Right kidney (tissue), 1 donor: ENCODE measurements at regions not wholly inside any gene's neighbourhood (a gene's known extent, or its start where the extent isn't known, plus 50 kb on each side); places are given as distances from the start of the nearest gene placed in this dataset.

Experiments used
- DNase-seq: peaks from one replicate; pipeline ENCODE4 v3.0.0-alpha.2; 2016

DNA sequence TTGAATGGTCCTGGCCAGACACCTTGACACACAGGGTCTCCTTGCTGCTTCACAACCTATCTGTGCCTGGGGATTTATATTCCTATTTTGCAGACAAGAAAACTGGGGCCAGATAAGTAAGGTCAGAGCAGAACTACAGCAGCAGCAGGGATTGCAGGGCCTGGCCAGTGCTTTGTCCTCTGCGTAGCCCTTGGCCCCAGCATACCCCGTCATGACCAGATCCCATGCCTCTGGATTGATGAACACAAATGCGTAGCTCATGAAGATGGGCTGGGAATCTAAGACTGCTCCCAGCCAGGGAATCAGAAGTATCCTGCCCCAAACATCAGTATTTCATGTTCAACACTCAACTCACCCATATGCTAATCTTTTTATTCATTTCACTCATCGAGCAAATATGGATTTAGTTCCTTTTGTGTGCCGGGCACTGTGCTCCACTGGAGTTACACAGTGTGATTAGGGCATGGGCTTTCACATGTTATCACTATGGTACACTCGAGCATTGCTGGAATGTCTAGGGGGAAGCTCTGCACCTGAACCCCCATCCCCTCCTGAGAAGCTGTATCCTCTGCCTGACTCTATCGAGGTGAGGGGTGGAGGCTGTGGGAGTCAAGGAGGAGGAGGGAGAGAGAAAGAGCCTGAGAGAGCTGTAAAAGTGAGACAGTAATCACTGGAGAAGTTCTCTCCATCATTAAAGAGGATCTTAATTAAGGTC lies 143.3 kb downstream of the CYP26B1 start:
- DNase-seq: no peak

DNA sequence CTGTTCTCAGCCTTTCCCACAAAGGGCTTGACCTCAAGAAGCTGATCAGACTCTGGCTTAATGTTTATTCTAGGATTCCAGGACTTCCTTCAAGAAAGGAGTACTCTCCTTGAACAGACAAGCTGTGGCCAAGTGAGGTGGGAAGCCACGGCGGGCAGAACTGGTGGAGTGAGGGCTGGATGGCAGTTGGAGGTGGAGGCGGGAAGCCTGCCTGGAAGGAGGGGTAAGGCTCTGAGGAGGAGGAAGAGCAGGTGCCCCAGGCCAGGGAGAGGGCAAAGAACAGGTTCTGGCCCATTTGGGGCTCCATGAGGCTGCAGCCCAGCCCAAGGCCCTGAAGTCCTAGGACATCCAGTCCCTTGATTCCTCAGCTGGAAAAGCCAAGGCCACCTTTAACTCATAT lies 143.9 kb downstream of the CYP26B1 start:
- no peak for DNase-seq

DNA sequence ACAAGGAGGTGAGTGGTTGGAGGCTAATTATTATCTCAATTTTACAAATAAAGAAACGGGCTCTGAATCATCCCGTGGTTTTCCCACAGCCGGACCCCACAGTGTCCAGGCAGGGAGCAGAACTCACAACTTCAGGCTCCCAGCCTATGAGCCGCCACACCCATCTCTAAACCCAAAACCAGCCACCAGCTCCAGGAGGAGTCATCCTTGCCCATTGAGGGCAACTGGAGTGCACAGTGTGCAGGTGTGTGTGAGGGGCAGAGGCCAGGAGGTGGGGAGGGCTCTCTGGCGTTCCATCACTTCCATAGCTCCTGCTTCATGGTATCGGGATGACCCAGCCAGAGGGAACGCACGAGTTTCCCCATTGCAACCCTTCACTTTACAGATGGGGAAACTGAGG lies 144.5 kb downstream of the CYP26B1 start:
- DNase-seq: no peak

DNA sequence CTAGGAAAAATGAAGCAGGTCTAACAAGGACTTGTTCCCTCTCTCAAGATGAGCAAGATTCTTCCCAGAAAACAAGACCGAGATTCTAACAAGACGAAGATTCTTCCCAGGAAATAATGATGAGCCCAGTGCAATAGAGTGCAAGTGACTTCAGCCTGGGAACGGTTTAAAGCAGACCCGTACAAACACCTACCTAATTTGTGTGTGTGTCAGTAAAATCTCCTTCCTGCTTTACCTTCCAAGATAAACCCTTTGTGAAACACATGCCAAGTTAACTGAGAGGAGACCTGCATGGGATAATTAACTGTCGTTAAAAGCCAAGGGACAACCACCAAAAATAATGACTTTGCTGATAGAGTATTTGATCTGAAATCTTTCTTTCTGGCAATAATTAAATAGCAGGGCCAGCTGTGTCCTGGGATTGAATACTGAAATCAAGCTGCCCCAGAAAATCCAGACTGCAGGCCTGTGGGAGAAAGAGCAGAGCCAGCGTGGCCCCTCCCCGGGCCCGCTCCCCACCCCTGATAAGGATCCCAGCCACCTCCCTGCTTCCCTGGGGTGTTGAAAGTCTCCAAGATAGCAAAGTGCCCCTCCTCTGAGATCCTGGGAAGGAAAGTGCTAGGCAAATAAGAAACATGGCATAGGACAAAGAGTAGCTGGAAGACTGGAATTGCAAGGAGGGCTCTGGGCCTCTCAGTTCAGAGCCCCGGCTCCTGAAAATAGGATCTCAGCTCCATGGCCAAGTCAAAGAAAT lies 145.5 kb downstream of the CYP26B1 start:
- no peak for DNase-seq

DNA sequence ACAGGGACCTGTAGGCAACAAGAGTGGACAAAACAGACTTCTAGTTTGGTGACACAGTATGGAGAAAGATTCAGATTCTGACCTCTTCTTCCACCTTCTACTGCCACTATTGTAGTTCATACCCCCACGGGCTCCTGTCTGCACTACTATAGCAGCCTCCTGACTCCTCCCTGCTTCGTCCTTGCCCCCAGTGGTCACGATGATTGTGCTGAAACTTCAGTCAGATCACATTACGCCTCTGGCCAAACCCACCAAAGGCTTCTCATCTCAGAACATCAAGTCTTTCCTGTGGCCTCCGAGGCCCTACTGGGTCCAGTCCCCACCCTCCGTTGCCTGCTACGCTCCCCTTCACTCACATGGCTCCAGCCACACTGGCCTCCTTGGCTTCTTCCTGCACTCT lies 147.6 kb downstream of the CYP26B1 start:
- DNase-seq: no peak

DNA sequence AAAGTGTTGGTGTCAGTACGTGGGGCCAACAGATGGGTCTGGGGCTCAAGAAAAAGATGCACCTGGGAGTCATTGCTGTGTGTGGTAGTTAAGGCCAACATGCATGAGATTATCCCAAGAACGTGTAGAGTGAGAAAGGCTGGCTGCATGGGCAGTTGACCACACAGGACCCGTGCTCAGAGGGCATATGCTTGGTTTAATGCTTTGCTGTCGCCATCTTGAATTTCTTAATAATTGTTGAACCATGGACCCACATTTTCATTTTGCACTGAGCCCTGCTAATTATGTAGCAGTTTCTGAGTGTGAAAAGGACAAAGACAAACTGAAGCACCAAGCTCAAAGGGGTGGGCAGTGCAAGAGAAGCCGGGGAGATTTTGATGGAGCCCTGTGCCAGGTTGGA lies 148.1 kb downstream of the CYP26B1 start:
- DNase-seq: no peak

DNA sequence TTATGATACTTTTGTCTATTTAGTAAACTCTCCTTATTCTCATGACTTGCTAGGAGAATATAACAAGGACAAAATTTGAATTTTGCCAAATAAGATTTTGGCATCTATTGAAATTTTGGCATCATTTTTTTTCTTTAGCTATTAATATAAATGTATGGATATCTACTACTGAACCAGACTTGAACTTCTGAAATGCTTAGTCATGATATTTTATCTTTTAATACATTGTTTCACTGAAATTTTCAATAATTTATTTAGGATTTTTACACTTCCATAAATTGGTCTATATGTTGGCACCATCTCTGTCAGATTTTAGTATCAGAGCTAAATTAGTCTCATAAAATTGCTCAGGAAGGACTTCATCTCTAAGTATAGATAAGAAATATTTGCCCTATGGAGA lies 149.8 kb downstream of the CYP26B1 start:
- DNase-seq: no peak

DNA sequence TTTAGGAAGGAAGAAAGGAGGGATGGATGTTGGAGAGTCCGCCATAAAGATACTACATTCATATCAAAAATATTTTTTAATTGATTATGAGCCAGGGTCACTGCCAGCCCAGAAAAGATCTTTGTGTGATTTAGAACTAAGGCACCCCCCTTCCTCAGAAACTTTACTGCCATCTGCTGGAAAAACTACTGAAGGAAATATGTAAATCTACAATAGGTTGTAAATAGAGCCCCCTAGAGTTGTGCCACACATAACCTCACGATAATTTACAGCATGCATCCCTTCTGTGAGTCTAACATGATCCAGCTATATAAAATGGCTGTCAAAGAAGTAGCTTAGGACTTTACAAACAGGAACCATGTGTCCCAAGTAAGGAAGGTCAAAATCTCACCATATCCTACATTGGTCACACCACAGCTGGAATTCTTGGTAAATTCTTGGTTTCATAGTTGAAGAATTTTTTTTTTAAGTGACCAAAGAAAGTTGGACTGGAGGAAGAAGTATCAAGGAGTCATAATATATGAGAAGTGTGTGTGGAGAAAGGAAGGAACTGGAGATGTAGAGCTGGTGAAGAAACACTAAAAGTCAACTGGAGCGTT lies 152.5 kb downstream of the CYP26B1 start:
- no peak for DNase-seq

DNA sequence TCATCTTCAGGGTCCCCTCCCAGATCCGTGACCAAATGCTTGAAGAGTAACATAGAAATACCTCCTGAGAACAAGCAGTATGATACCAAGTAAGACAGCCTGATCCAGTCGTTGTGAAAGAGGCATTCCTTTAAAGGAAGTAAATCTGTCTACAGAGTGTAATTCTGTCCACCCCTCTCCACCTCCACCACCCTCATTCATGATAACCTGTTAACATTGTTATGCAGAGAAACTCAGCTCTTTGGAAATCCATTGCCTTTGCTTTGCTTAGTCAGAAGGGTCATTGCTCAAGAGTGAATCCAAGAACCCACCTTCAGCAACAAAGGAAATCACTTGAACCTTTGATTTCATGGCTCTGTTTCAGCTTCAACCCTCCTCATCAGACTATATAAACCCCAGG lies 155.6 kb downstream of the CYP26B1 start:
- DNase-seq: no peak

DNA sequence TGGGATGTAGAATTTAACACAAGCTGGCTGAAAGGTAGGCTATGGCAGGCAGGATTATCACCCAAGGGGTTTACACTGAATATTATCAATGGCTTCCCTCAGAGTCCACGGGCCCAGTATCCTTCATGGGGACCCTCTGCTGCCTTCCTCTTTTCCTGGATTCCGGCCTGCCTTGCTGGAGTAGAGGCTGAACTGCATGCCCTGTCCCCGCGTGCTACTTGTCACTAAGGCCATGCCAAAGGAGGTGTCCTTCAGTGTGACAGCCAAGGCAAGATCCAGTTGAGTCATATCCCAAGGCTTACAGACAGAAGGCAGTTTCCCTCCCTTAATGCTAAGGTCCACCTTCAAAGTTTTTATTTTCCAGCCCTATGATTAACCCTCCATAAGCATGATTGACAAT lies 156.3 kb downstream of the CYP26B1 start:
- no peak for DNase-seq

DNA sequence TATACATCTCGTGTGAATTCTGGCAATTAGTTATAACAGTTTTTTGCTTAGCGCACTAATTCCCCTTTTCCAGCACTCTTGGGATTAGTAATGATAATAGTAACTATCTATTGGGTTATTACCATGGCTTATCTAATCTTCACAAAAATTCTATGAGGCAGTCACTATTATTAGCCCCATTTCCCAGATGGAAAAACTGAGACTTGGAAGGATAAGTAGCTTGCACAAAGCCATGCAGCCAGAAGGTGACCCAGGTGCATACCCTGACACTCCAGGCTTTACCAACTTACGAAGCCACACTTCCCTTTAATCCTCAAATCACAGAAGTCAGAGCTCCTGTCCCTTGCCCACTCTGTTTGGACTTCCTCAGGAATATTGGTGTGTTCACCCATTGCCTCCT lies 156.8 kb downstream of the CYP26B1 start:
- no peak for DNase-seq

DNA sequence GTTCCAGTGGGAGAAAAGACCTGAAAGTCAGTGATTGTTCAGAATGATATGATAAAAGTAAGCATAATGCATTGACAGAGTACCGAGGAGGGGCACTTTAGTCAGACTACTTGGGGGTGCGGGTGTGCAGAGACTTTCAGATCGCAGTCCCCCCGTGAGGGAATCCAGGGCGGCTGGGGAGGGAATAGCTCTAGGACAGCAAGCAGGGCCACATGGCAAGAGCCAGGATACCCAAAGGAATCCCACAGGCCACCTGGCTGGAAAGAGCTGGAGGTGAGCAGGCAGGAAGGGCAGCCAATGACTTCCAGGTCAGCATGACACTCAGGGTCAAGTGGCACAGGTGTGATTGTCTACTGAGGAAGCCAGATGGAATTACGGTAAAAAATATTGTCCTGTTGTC lies 157.5 kb downstream of the CYP26B1 start:
- no peak for DNase-seq

DNA sequence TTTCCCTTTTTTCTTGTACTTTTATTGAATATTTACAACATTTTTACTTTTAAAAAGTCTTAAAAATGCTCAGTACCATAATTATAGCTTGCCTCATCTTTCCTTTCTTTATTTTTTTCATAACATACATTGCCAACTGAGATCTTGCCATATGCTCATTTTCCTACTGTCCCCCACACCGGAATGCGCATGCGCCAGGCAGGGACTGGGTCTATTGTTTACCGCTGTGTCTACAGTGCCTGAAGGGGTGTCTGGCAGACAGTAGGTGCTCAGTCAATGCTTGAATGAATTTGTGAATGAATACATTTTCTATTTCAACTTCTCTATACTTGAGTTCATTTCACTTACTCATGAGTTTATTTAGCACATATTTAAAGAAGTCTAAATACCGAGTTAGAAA lies 158.0 kb downstream of the CYP26B1 start:
- DNase-seq: no peak

DNA sequence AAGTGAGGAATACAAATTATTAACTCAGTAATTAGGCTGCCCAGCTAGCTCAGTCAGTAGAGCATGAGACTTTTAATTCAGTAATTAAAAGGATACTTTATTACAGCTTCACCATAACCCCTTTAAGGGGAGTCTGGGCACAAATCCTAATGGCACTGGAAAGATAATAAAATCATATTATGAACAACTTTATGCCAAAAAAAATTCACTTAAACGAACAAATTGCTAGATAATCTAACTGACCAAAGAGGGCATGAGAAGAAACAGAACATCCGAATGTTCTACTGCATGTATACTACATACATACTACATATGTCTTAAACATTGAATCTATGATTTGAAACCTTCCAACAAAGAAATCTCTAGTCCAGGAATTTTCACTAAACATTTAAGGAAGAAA lies 159.5 kb downstream of the CYP26B1 start:
- no peak for DNase-seq

DNA sequence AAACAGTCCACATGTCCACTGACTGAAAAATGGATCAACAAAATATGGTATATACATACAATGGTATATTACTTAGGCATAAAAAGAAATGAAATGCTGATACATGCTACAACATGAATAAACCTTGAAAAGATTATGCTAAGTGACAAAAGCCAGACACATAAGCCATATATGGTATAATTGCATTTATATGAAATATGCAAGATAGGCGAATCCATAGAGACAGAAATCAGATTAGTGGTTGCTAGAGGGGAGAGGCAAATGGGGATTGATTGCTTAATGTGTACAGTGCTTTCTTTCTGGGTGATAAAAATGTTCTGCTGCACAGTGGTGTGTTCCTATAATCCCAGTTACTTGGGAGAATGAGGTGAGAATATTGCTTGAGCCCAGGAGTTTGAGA lies 171.0 kb downstream of the CYP26B1 start:
- no peak for DNase-seq

DNA sequence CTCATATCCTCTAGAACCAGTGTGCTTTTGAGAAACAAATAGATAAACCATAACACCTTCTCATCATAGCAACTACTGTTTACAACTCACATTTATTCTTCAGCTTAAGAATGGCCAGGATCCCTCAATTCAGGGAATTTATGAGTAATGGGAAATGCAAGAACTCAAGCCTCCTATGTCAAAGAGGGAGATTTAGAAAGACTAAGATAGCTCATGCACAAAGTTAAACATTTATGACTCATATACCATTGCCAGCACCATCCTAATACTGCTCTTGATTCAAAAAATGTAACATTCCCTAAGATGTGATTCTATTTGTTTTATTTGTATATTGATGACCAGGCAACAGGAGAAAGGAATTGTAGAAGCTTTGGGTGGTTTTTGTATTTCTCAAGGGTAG lies 172.8 kb downstream of the CYP26B1 start:
- no peak for DNase-seq

DNA sequence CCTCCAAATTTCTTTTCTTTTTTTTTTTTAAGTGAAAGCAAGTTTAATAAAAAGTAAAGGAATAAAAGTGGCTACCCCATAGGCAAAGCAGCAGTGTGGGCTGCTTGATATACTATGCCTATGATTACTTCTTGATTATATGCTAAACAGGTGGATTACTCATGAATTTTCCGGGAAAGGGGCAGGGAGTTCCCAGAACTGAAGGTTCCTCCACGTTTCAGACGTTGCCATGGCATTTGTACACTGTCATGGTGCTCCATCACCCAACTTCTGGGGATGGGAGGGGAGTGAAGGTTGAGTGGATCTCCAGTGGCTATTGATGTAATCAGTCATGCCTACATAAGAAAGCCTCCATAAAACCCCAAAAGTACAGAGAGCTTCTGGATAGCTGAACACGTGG lies 176.2 kb downstream of the CYP26B1 start:
- no peak for DNase-seq

DNA sequence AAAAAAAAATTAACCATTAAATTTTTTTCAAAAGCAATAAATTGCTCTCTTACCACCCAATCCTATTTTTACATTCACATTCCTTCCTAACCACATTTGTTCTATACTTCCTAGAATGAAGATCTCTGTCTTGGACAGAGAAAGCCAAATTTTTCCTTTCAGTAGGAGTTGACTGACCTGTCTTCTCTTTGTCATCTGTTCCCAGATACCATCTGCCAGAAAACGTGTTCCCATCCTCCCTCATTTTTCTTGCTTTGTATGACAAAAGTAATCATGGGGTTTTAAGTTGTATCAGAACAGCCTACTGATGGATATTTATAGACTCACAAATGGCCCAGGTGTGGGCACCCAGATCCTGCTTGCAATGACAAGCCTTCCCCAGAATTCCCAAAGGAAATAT lies 182.1 kb downstream of the CYP26B1 start:
- DNase-seq: no peak

DNA sequence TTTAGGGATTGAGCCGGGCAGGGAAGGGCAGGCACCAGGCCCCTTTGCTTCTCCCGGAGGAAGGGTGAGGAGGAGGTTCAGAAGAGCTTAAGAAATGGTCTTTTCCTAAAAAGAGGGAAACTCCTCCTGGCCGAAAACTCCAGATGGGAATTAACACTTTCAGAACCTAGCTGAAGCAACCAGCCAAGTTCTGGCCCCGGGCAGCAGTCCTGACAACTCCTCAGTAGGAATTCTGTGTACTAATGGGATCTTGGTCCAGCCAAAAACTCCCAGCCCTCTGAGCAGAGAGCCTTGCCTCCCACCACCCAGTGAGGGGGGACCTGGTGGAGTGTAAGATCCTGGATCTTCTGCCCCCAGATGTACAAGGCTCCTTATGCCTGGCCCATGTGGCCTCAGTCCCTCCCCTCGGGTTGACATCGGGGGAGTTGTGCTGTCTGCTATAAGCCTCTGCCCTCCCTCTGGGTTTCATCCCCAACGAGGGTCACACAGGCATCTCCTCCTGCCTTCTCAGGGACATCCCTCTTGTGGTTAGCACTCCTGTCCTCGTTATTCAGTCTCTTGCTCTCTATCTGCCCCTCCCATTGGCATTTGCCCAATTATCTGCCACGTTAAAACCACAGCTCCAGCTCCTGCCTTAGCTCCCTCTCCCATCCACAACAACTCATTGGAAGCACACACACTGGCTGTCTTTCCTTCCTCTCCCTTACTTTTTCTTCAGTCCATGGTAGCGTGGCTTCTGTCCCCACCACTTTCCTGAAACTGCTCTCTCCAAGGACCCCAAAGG lies 184.6 kb downstream of the CYP26B1 start:
- DNase-seq: no peak

DNA sequence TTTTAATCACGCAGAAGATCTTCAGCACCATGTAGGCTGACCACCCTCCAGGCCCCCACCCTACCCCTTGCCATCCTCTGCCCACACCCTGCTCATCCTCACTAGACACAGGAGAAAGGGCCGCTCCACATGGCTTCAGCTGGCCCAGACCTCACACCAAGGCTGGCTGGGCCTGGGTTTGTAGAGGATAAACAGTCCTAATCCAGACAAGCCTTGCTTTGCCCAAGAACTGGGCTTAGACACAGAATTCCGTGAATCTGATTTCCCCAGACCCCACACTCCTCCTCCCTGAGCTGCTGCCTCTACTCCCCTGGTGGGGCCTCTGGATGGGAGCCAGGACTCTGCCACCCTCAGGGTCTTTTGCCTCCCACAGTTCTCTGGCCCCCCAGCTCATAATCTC lies 185.3 kb downstream of the CYP26B1 start:
- DNase-seq: no peak

DNA sequence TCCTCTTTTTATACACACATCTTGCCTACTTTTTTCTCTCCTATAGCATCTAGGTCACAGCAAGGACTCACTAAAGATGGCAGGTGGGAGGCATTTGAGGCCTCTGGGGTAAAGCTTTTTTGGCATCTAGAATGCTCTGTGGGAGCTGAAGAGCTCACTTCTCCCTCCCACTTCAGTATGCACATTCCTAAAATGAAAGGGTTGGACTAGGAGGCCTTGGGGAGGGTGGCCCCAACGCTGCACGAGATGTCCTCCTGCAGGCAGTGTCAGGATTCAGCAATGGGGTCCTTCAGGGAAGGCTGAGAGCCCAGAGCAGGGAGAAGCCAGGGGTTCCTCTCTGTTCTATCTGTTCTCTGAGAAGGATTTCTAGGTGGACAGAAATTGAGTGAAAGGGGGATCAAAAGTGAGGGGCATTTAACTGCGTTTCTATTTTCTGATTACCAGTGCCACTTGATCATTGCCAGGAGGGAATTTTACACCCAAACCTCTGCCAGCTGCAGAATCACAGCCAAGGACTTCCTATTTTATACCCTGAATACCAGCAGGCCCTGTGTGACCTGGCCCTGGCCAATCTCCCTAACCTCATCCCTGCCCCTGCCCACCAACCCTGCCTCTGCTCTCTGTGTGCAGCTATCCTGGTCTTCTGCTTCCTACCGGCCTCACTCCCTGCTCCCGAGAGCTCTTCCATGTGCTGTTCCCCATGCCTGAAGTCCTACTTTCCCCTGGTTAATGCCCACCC lies 186.2 kb downstream of the CYP26B1 start:
- no peak for DNase-seq

DNA sequence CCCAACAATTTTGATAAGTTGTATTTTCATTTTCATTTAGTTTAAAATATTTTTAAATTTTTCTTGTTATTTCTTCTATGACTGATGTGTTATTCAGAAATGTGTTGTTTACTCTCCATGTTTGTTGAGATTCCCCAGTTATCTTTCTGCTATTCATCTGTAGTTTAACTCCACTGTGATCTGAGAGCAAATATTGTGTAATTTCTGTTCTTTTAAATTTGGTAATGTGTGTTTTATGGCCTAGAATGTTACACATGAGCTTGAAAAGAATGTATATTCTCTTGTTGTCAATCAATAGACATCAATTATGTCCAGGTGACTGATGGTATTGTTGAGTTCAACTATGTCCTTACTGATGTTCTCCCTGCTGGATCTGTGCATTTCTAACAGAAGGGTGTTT lies 188.2 kb downstream of the CYP26B1 start:
- DNase-seq: no peak
